ENCODE measurements at regions not wholly inside any gene's neighbourhood (a gene's known extent, or its start where the extent isn't known, plus 50 kb on each side); places are given as distances from the start of the nearest gene placed in this dataset.

DNA sequence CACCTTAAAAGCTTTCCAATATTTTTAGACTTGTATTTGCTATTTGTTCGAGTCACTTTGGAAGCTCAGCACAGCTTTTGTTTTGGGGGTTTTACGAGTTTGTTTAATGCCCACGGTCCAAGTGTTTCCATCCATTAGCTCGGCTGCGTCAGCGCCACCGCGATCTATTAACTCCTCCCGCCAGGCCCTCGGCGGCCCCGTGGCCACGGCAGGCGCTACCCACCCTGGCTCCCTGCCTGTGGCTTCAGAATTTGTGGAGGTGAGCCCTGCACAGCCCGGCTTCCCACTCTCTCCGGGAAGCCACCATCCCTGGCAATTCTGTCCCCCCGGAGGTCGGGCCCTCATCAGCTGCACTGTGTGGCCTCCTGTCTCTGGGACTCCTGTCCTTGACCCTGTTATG is 648.5 kb downstream of the BRD1 start:
- Histone ChIP-seq H3K9ac (ENCODE audit: low read depth, low read length) (no peak overlapping the region), H3K9me1 (ENCODE audit: insufficient read depth, low read length) (no peaks in the 10 kb centered on the region), H3K4ac (ENCODE audit: low read depth, low read length) (no peak overlapping the region), H3K79me1 (ENCODE audit: low read depth in 1 of 2, low read length in 2 of 2) (no peaks in the 10 kb centered on the region), H3K23ac (ENCODE audit: low read depth, low read length) (no peak overlapping the region), H3K36me3 (ENCODE audit: control insufficient read depth, insufficient read depth, low read length) (no peaks in the 10 kb centered on the region), H3K27me3 (ENCODE audit: control insufficient read depth, insufficient read depth, low read length) (no peaks in the 10 kb centered on the region), H3K18ac (ENCODE audit: low read depth, low read length) (no peak overlapping the region), H2AFZ (replicated peaks; ENCODE audit: low read length, poor library complexity) (no peak overlapping the region), H3K4me1 (ENCODE audit: control insufficient read depth, insufficient read depth, low read length) (no peaks in the 10 kb centered on the region), H4K5ac (ENCODE audit: low read depth, low read length) (no peak overlapping the region), H3K27ac (ENCODE audit: insufficient read depth, low read length) (no peak overlapping the region), H2BK20ac (ENCODE audit: low read depth, low read length) (no peak overlapping the region), H3K4me2 (ENCODE audit: low read depth, low read length) (no peak overlapping the region), H3K56ac (ENCODE audit: extremely low read depth, insufficient read depth, low read length) (no peak overlapping the region), H3K4me3 (ENCODE audit: insufficient read depth, low read depth, low read length) (no peak overlapping the region), H2BK120ac (ENCODE audit: low read depth, low read length) (no peak overlapping the region), H3K14ac (replicated peaks; ENCODE audit: low read depth, low read length) (no peak overlapping the region), H2AK9ac (replicated peaks; ENCODE audit: low read depth, low read length, poor library complexity) (no peak overlapping the region), H4K91ac (ENCODE audit: insufficient read depth, low read depth, low read length) (no peak overlapping the region), H2BK15ac (ENCODE audit: low read depth, low read length) (no peak overlapping the region), H4K8ac (ENCODE audit: low read depth in 2 of 2, low read length in 2 of 2) (no peak overlapping the region), H3K9me3 (ENCODE audit: control insufficient read depth, insufficient read depth, low read length) (peaks cover 62% of the 10 kb centered on the region), H2BK5ac (ENCODE audit: low read depth, low read length, poor library complexity, severe bottlenecking) (no peak overlapping the region), H2AK5ac (ENCODE audit: low read depth, low read length) (no peak overlapping the region), H4K20me1 (ENCODE audit: insufficient read depth, low read length) (no peaks in the 10 kb centered on the region)
- no TSS peak for BruUV-seq (replicated peaks)
- in situ Hi-C loops (cut with MboI; ENCODE audit: low sequenced_read_pairs) = no loop called here
- DNase-seq (no peak), ATAC-seq (ENCODE audit: low read depth) (no peak)
- intact Hi-C loops (cut with micrococcal nuclease) = no loop called here
- dilution Hi-C loops (cut with HindIII; ENCODE audit: low sequenced_read_pairs, unreplicated experiment) = no loop called here
- WGBS, 2 experiments (ENCODE audit: extremely low coverage in 2 of 2, insufficient read length in 1 of 2) = 80% methylated on average over 14 of the region's 18 CpGs; no CpG with 5 or more reads in 1 of the 2 experiments
- TF ChIP-seq, protein P1, sequence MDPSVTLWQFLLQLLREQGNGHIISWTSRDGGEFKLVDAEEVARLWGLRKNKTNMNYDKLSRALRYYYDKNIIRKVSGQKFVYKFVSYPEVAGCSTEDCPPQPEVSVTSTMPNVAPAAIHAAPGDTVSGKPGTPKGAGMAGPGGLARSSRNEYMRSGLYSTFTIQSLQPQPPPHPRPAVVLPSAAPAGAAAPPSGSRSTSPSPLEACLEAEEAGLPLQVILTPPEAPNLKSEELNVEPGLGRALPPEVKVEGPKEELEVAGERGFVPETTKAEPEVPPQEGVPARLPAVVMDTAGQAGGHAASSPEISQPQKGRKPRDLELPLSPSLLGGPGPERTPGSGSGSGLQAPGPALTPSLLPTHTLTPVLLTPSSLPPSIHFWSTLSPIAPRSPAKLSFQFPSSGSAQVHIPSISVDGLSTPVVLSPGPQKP (IDR thresholded peaks at IDR 0.05; ENCODE audit: borderline replicate concordance, low read depth, low read length) = no peak
- TF ChIP-seq MAZ (IDR thresholded peaks at IDR 0.05; ENCODE audit: borderline replicate concordance, low read depth, low read length) (no peak), RAD21 (IDR thresholded peaks at IDR 0.05; ENCODE audit: low read length) (no peak), CEBPB (IDR thresholded peaks at IDR 0.05; ENCODE audit: low read depth, low read length) (no peak), BHLHE40 (IDR thresholded peaks at IDR 0.05; ENCODE audit: low read depth, low read length) (no peak), MAFK (IDR thresholded peaks at IDR 0.05; ENCODE audit: low read depth, low read length) (no peak), CHD1 (IDR thresholded peaks at IDR 0.05; ENCODE audit: low read depth, low read length) (no peak), MXI1 (IDR thresholded peaks at IDR 0.05; ENCODE audit: borderline replicate concordance, low read depth, low read length) (no peak), SMC3 (IDR thresholded peaks at IDR 0.05; ENCODE audit: low read depth, low read length) (no peak), RCOR1 (IDR thresholded peaks at IDR 0.05; ENCODE audit: insufficient replicate concordance, low read length) (no peak), NFE2L2 (IDR thresholded peaks at IDR 0.05; ENCODE audit: low read depth, low read length) (no peak)
- TF ChIP-seq, protein P2, sequence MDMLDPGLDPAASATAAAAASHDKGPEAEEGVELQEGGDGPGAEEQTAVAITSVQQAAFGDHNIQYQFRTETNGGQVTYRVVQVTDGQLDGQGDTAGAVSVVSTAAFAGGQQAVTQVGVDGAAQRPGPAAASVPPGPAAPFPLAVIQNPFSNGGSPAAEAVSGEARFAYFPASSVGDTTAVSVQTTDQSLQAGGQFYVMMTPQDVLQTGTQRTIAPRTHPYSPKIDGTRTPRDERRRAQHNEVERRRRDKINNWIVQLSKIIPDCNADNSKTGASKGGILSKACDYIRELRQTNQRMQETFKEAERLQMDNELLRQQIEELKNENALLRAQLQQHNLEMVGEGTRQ (IDR thresholded peaks at IDR 0.05; ENCODE audit: low read depth, low read length) = no peak
- ChIA-PET CTCF (no interaction called here), POLR2A (ENCODE audit: unreplicated experiment) (no interaction called here)

Measured in IMR-90 (cell line).